Natural killer cell (primary cell): ENCODE measurements at regions not wholly inside any gene's neighbourhood (a gene's known extent, or its start where the extent isn't known, plus 50 kb on each side); places are given as distances from the start of the nearest gene placed in this dataset.

Source experiments
- ATAC-seq, 3 donors: fragments of 150-1000 bp in 2 of 3; fragments of 200-7000 bp in 1 of 3; cut with Tn5 transposase; 1 replicate in 1 of 3; 2 replicates in 2 of 3; pipeline ENCODE4 v1.10.0; 2021; ENCODE audit warnings: mild to moderate bottlenecking in 2 of 3, moderate library complexity in 2 of 3
- DNase-seq, 2 donors: peaks; one replicate each; pipeline versions ENCODE4 v3.0.0 to v3.0.0-alpha.2; 2013 to 2021; ENCODE audit warnings: mixed read lengths in 1 of 2
- H3K27ac ChIP-seq: one replicate; pipeline ENCODE4 v1.5.1; 2013; ENCODE audit warnings: mild to moderate bottlenecking, low read length
- H3K27me3 ChIP-seq: one replicate; pipeline ENCODE4 v1.6.1; 2013; ENCODE audit warnings: low read length; ENCODE audit not compliant: control insufficient read depth, insufficient read depth
- H3K36me3 ChIP-seq: one replicate; pipeline ENCODE4 v1.6.1; 2013; ENCODE audit warnings: low read length; ENCODE audit not compliant: control insufficient read depth, insufficient read depth
- H3K4me1 ChIP-seq: one replicate; pipeline ENCODE4 v1.6.1; 2013; ENCODE audit warnings: low read length; ENCODE audit not compliant: control insufficient read depth, insufficient read depth
- H3K4me3 ChIP-seq: one replicate; pipeline ENCODE4 v1.5.1; 2013; ENCODE audit warnings: low read length
- H3K9me3 ChIP-seq: one replicate; pipeline ENCODE4 v1.6.1; 2013; ENCODE audit warnings: low read length; ENCODE audit not compliant: control insufficient read depth, insufficient read depth
- H3K27ac Mint-ChIP-seq, 2 donors: one replicate each; pipeline ENCODE4 v1.8.0; 2022; ENCODE audit warnings: mild to moderate bottlenecking in 2 of 2, mixed read lengths in 2 of 2, moderate library complexity in 1 of 2
- H3K27me3 Mint-ChIP-seq, 2 donors: one replicate each; pipeline ENCODE4 v1.8.0; 2022; ENCODE audit warnings: low read depth in 2 of 2, mixed read lengths in 2 of 2
- H3K36me3 Mint-ChIP-seq: one replicate; pipeline ENCODE4 v1.8.0; 2022; ENCODE audit warnings: mixed read lengths
- H3K4me1 Mint-ChIP-seq, 2 donors: one replicate each; pipeline ENCODE4 v1.8.0; 2022; ENCODE audit warnings: mixed read lengths in 2 of 2
- H3K4me3 Mint-ChIP-seq: one replicate; pipeline ENCODE4 v1.8.0; 2022; ENCODE audit warnings: mild to moderate bottlenecking, moderate library complexity, mixed read lengths
- H3K9me3 Mint-ChIP-seq, 2 donors: one replicate each; pipeline ENCODE4 v1.8.0; 2022; ENCODE audit warnings: mixed read lengths in 2 of 2
- WGBS: methylation state at CpG from one replicate; pipeline ENCODE4 v1.1.7; 2013; ENCODE audit warnings: missing lambda C conversion rate; ENCODE audit not compliant: insufficient coverage; 5-methylcytosine and 5-hydroxymethylcytosine counted together
- intact Hi-C: fragments of 100-400 bp; cut with micrococcal nuclease; formaldehyde crosslinking; loops from one replicate; pipeline ENCODE4 v1.14.2; 2022
- TF ChIP-seq, protein P1 (sequence below): fragments of 200-600 bp; IDR thresholded peaks from one replicate; pipeline ENCODE4 v1.8.0; 2022; ENCODE audit warnings: antibody characterized with exemption

GRCh38 chr13:95485045-95485517, 67.4 kb upstream of the CLDN10 start:
- no peaks in the 10 kb centered on the region for H3K9me3 ChIP-seq
- TF ChIP-seq, protein P1, sequence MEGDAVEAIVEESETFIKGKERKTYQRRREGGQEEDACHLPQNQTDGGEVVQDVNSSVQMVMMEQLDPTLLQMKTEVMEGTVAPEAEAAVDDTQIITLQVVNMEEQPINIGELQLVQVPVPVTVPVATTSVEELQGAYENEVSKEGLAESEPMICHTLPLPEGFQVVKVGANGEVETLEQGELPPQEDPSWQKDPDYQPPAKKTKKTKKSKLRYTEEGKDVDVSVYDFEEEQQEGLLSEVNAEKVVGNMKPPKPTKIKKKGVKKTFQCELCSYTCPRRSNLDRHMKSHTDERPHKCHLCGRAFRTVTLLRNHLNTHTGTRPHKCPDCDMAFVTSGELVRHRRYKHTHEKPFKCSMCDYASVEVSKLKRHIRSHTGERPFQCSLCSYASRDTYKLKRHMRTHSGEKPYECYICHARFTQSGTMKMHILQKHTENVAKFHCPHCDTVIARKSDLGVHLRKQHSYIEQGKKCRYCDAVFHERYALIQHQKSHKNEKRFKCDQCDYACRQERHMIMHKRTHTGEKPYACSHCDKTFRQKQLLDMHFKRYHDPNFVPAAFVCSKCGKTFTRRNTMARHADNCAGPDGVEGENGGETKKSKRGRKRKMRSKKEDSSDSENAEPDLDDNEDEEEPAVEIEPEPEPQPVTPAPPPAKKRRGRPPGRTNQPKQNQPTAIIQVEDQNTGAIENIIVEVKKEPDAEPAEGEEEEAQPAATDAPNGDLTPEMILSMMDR, result no peak
- Mint-ChIP-seq H3K27ac (no peak overlapping the region), H3K4me1 (no peaks in the 10 kb centered on the region), H3K36me3 (no peaks in the 10 kb centered on the region), H3K27me3 (peaks cover 0 to 7% of the 10 kb centered on the region in 2 donors), H3K9me3 (no peaks in the 10 kb centered on the region), H3K4me3 (no peak overlapping the region)
- intact Hi-C loops, result no loop called here
- H3K27ac ChIP-seq, result no peak overlapping the region
- H3K4me1 ChIP-seq, result no peaks in the 10 kb centered on the region
- no peak for DNase-seq
- no peak overlapping the region for H3K4me3 ChIP-seq
- ATAC-seq, result no peak
- H3K36me3 ChIP-seq, result no peaks in the 10 kb centered on the region
- no peaks in the 10 kb centered on the region for H3K27me3 ChIP-seq
- WGBS, result 55% methylated on average over 5 of the region's 5 CpGs

DNA sequence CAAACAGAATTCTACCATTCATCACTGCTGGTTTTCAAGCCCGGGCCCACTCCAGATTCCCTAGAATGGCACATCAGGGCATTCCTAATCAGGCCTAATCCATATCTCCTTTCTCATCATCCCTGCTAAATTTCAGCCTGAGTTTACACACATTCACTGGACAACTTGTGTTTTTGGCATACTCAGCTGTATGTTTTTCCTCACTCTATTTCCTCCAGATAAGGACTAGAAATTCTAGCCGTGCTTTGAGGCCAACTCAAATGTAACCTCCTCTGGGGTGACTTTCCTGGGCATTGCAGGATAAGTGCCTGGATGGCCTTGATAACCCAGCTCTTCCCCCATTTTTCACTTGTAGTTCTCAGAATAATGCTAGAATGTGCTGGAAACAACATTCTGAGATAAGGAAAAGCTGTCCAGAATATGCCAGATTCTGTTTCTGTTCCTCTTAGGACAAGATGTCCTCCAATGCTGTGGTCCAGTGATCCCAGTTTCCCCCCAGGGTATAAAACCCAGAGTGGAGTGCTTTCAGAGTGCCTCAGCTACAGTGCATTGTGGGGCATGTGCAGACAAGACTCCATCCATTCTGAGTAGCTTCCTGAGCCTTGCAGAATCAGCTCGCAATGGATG, 66.9 kb upstream of the CLDN10 start:
- H3K4me1 Mint-ChIP-seq, result no peaks in the 10 kb centered on the region
- DNase-seq (no peak), ATAC-seq (no peak)
- H3K27me3 Mint-ChIP-seq, result peaks cover 0 to 7% of the 10 kb centered on the region in 2 donors
- intact Hi-C loops, result no loop called here
- TF ChIP-seq, protein P1, result no peak
- no peak overlapping the region for H3K27ac ChIP-seq
- WGBS, result 55% methylated on average over 3 of the region's 3 CpGs
- no peak overlapping the region for H3K4me3 ChIP-seq
- no peaks in the 10 kb centered on the region for H3K27me3 ChIP-seq
- no peak overlapping the region for H3K4me3 Mint-ChIP-seq
- H3K4me1 ChIP-seq, result no peaks in the 10 kb centered on the region
- no peaks in the 10 kb centered on the region for H3K36me3 ChIP-seq
- no peak overlapping the region for H3K27ac Mint-ChIP-seq
- no peaks in the 10 kb centered on the region for H3K9me3 Mint-ChIP-seq
- H3K36me3 Mint-ChIP-seq, result no peaks in the 10 kb centered on the region
- no peaks in the 10 kb centered on the region for H3K9me3 ChIP-seq

- Histone ChIP-seq H3K27me3 (no peaks in the 10 kb centered on the region), H3K4me3 (no peak overlapping the region), H3K9me3 (no peaks in the 10 kb centered on the region), H3K27ac (no peak overlapping the region), H3K4me1 (no peaks in the 10 kb centered on the region), H3K36me3 (no peaks in the 10 kb centered on the region)
- TF ChIP-seq, protein P1, result no peak
- no peaks in the 10 kb centered on the region for H3K36me3 Mint-ChIP-seq
- peaks cover under 1 to 4% of the 10 kb centered on the region in 2 donors for H3K27me3 Mint-ChIP-seq
- no peak overlapping the region for H3K27ac Mint-ChIP-seq
- no peaks in the 10 kb centered on the region for H3K9me3 Mint-ChIP-seq
- intact Hi-C loops, result no loop called here
- H3K4me3 Mint-ChIP-seq, result no peak overlapping the region
- no peaks in the 10 kb centered on the region for H3K4me1 Mint-ChIP-seq
- 79% methylated on average over 8 of the region's 8 CpGs for WGBS
- DNase-seq, result no peak
- ATAC-seq, result no peak
These were observed 60.3 kb upstream of the CLDN10 start for GRCh38 chr13:95492044-95492801.
